Activated CD4-positive, alpha-beta memory T cell treated with anti-CD3 and anti-CD28 coated beads, Interleukin-2, amount 10 ng/mL, durations not matched to agents 7 days and 5 days (primary cell): ENCODE measurements at regions not wholly inside any gene's neighbourhood (a gene's known extent, or its start where the extent isn't known, plus 50 kb on each side); places are given as distances from the start of the nearest gene placed in this dataset.

Source experiments
- CTCF ChIA-PET: fragments of 350-600 bp; sonication (Branson Sonifier 250); formaldehyde crosslinking; loops from one replicate; lab custom pipeline; 2021; ENCODE audit warnings: antibody characterized with exemption, inconsistent platforms; lab: Charles Lee
- POLR2A ChIA-PET: fragments of 350-600 bp; sonication (Branson Sonifier 250); formaldehyde crosslinking; loops from one replicate; lab custom pipeline; 2021; ENCODE audit warnings: antibody characterized with exemption; lab: Charles Lee
- DNase-seq: peaks from one replicate; pipeline ENCODE4 v3.0.0-alpha.2; 2020
- H3K27ac Mint-ChIP-seq: one replicate; pipeline ENCODE4 v1.8.0; 2021; ENCODE audit warnings: mild to moderate bottlenecking, mixed read lengths
- H3K27me3 Mint-ChIP-seq: one replicate; pipeline ENCODE4 v1.8.0; 2021; ENCODE audit warnings: mixed read lengths
- H3K36me3 Mint-ChIP-seq: one replicate; pipeline ENCODE4 v1.8.0; 2021; ENCODE audit warnings: low read depth, mixed read lengths
- H3K4me1 Mint-ChIP-seq: one replicate; pipeline ENCODE4 v1.8.0; 2021; ENCODE audit warnings: mixed read lengths
- H3K4me3 Mint-ChIP-seq: one replicate; pipeline ENCODE4 v1.8.0; 2021; ENCODE audit warnings: mild to moderate bottlenecking, mixed read lengths
- H3K9me3 Mint-ChIP-seq: one replicate; pipeline ENCODE4 v1.8.0; 2021; ENCODE audit warnings: mixed read lengths

- Mint-ChIP-seq H3K9me3 (no peaks in the 10 kb centered on the region), H3K36me3 (no peaks in the 10 kb centered on the region), H3K27ac (no peak overlapping the region), H3K4me1 (no peaks in the 10 kb centered on the region), H3K27me3 (no peaks in the 10 kb centered on the region), H3K4me3 (no peak overlapping the region)
- ChIA-PET CTCF (no interaction called here), POLR2A (no interaction called here)
- no peak for DNase-seq
Measured at GRCh38 chrX:10288373-10288975, 131.7 kb downstream of the CLCN4 start.

GRCh38 chrX:10296576-10296975 is 139.8 kb downstream of the CLCN4 start:
- Mint-ChIP-seq H3K27ac (no peak overlapping the region), H3K36me3 (no peaks in the 10 kb centered on the region), H3K4me1 (no peaks in the 10 kb centered on the region), H3K27me3 (no peaks in the 10 kb centered on the region), H3K4me3 (no peak overlapping the region), H3K9me3 (no peaks in the 10 kb centered on the region)
- POLR2A ChIA-PET: no interaction called here
- CTCF ChIA-PET: no interaction called here
- DNase-seq: no peak

GRCh38 chrX:10310511-10310910 is 153.7 kb downstream of the CLCN4 start:
- Mint-ChIP-seq H3K27ac (no peak overlapping the region), H3K36me3 (no peaks in the 10 kb centered on the region), H3K4me3 (no peak overlapping the region), H3K4me1 (no peaks in the 10 kb centered on the region), H3K27me3 (no peaks in the 10 kb centered on the region), H3K9me3 (no peaks in the 10 kb centered on the region)
- POLR2A ChIA-PET: no interaction called here
- CTCF ChIA-PET: no interaction called here
- no peak for DNase-seq

GRCh38 chrX:10314530-10315104 is 157.8 kb downstream of the CLCN4 start:
- ChIA-PET CTCF (no interaction called here), POLR2A (no interaction called here)
- no peaks in the 10 kb centered on the region for H3K9me3 Mint-ChIP-seq
- no peaks in the 10 kb centered on the region for H3K36me3 Mint-ChIP-seq
- no peak overlapping the region for H3K4me3 Mint-ChIP-seq
- no peak for DNase-seq
- H3K4me1 Mint-ChIP-seq: no peaks in the 10 kb centered on the region
- H3K27me3 Mint-ChIP-seq: no peaks in the 10 kb centered on the region
- no peak overlapping the region for H3K27ac Mint-ChIP-seq

GRCh38 chrX:10325611-10326010 is 168.8 kb downstream of the CLCN4 start:
- ChIA-PET CTCF (no interaction called here), POLR2A (no interaction called here)
- no peak for DNase-seq
- H3K9me3 Mint-ChIP-seq: no peaks in the 10 kb centered on the region
- H3K4me1 Mint-ChIP-seq: no peaks in the 10 kb centered on the region
- no peak overlapping the region for H3K4me3 Mint-ChIP-seq
- no peaks in the 10 kb centered on the region for H3K27me3 Mint-ChIP-seq
- H3K36me3 Mint-ChIP-seq: no peaks in the 10 kb centered on the region
- no peak overlapping the region for H3K27ac Mint-ChIP-seq

GRCh38 chrX:10326578-10326977 is 169.8 kb downstream of the CLCN4 start:
- no peak overlapping the region for H3K27ac Mint-ChIP-seq
- no peak overlapping the region for H3K4me3 Mint-ChIP-seq
- DNase-seq: no peak
- H3K27me3 Mint-ChIP-seq: no peaks in the 10 kb centered on the region
- POLR2A ChIA-PET: no interaction called here
- no peaks in the 10 kb centered on the region for H3K36me3 Mint-ChIP-seq
- H3K4me1 Mint-ChIP-seq: no peaks in the 10 kb centered on the region
- CTCF ChIA-PET: no interaction called here
- H3K9me3 Mint-ChIP-seq: no peaks in the 10 kb centered on the region

GRCh38 chrX:10327651-10328050 is 170.9 kb downstream of the CLCN4 start:
- no peaks in the 10 kb centered on the region for H3K36me3 Mint-ChIP-seq
- no peak overlapping the region for H3K27ac Mint-ChIP-seq
- H3K27me3 Mint-ChIP-seq: no peaks in the 10 kb centered on the region
- CTCF ChIA-PET: no interaction called here
- no peak for DNase-seq
- no peak overlapping the region for H3K4me3 Mint-ChIP-seq
- POLR2A ChIA-PET: no interaction called here
- H3K4me1 Mint-ChIP-seq: no peaks in the 10 kb centered on the region
- no peaks in the 10 kb centered on the region for H3K9me3 Mint-ChIP-seq

GRCh38 chrX:10329984-10330383 is 173.2 kb downstream of the CLCN4 start:
- Mint-ChIP-seq H3K9me3 (no peaks in the 10 kb centered on the region), H3K4me3 (no peak overlapping the region), H3K27me3 (no peaks in the 10 kb centered on the region), H3K36me3 (no peaks in the 10 kb centered on the region), H3K27ac (no peak overlapping the region), H3K4me1 (no peaks in the 10 kb centered on the region)
- DNase-seq: no peak
- POLR2A ChIA-PET: no interaction called here
- CTCF ChIA-PET: no interaction called here

- Mint-ChIP-seq H3K9me3 (no peaks in the 10 kb centered on the region), H3K4me1 (no peaks in the 10 kb centered on the region), H3K36me3 (no peaks in the 10 kb centered on the region), H3K27ac (no peak overlapping the region), H3K4me3 (no peak overlapping the region), H3K27me3 (no peaks in the 10 kb centered on the region)
- no peak for DNase-seq
- CTCF ChIA-PET: no interaction called here
- POLR2A ChIA-PET: no interaction called here
Measured at GRCh38 chrX:10341309-10341708, 184.5 kb downstream of the CLCN4 start.

- Mint-ChIP-seq H3K9me3 (no peaks in the 10 kb centered on the region), H3K4me3 (no peak overlapping the region)
- CTCF ChIA-PET: no interaction called here
Measured at GRCh38 chrX:10350221-10350620, 193.4 kb downstream of the CLCN4 start.

GRCh38 chrX:10350981-10351380 is 194.2 kb downstream of the CLCN4 start:
- ChIA-PET CTCF (no interaction called here), POLR2A (no interaction called here)
- H3K4me1 Mint-ChIP-seq: no peaks in the 10 kb centered on the region
- H3K9me3 Mint-ChIP-seq: no peaks in the 10 kb centered on the region
- H3K27me3 Mint-ChIP-seq: no peaks in the 10 kb centered on the region
- H3K4me3 Mint-ChIP-seq: no peak overlapping the region
- no peaks in the 10 kb centered on the region for H3K36me3 Mint-ChIP-seq
- H3K27ac Mint-ChIP-seq: no peak overlapping the region
- no peak for DNase-seq

More at GRCh38 chrX:10350221-10350620, 193.4 kb downstream of the CLCN4 start:
- DNase-seq: no peak
- Mint-ChIP-seq H3K27ac (no peak overlapping the region), H3K4me1 (no peaks in the 10 kb centered on the region), H3K36me3 (no peaks in the 10 kb centered on the region), H3K27me3 (no peaks in the 10 kb centered on the region)
- POLR2A ChIA-PET: no interaction called here

GRCh38 chrX:10352536-10352935 is 195.8 kb downstream of the CLCN4 start:
- Mint-ChIP-seq H3K27ac (no peak overlapping the region), H3K9me3 (no peaks in the 10 kb centered on the region), H3K4me3 (no peak overlapping the region), H3K4me1 (no peaks in the 10 kb centered on the region), H3K27me3 (no peaks in the 10 kb centered on the region), H3K36me3 (no peaks in the 10 kb centered on the region)
- ChIA-PET CTCF (no interaction called here), POLR2A (no interaction called here)
- DNase-seq: no peak

GRCh38 chrX:10356979-10357378 is 200.2 kb downstream of the CLCN4 start:
- CTCF ChIA-PET: no interaction called here
- H3K27me3 Mint-ChIP-seq: no peaks in the 10 kb centered on the region
- H3K36me3 Mint-ChIP-seq: no peaks in the 10 kb centered on the region
- no peaks in the 10 kb centered on the region for H3K4me1 Mint-ChIP-seq
- no peak overlapping the region for H3K27ac Mint-ChIP-seq
- DNase-seq: no peak
- POLR2A ChIA-PET: no interaction called here
- no peak overlapping the region for H3K4me3 Mint-ChIP-seq
- H3K9me3 Mint-ChIP-seq: no peaks in the 10 kb centered on the region

GRCh38 chrX:10358958-10359357 is 202.2 kb downstream of the CLCN4 start:
- no peak for DNase-seq
- Mint-ChIP-seq H3K4me3 (no peak overlapping the region), H3K27me3 (no peaks in the 10 kb centered on the region), H3K36me3 (no peaks in the 10 kb centered on the region), H3K4me1 (no peaks in the 10 kb centered on the region), H3K9me3 (no peaks in the 10 kb centered on the region), H3K27ac (no peak overlapping the region)
- ChIA-PET POLR2A (no interaction called here), CTCF (no interaction called here)
